ENCODE measurements at regions not wholly inside any gene's neighbourhood (a gene's known extent, or its start where the extent isn't known, plus 50 kb on each side); places are given as distances from the start of the nearest gene placed in this dataset.

GRCh38 chr9:13332571-13332970, 53.1 kb upstream of the MPDZ start:
- Histone ChIP-seq H3K9me2 (ENCODE audit: insufficient read depth) (no peaks in the 10 kb centered on the region), H3K36me3 (ENCODE audit: low read depth) (no peaks in the 10 kb centered on the region), H3K9me3 (ENCODE audit: low read depth) (no peaks in the 10 kb centered on the region), H3K27me3 (replicated peaks; ENCODE audit: insufficient read depth) (no peaks in the 10 kb centered on the region), H3K79me2 (ENCODE audit: insufficient read depth) (no peaks in the 10 kb centered on the region), H4K20me1 (ENCODE audit: insufficient read depth) (no peaks in the 10 kb centered on the region), H3K4me2 (ENCODE audit: unreplicated experiment) (no peak overlapping the region), H3F3A (ENCODE audit: insufficient read depth) (no peaks in the 10 kb centered on the region), H2AFZ (no peak overlapping the region; the same call in 1 of the 2 replicates), H3K9ac (no peak overlapping the region), H3K27ac (no peak overlapping the region), H3K4me1 (ENCODE audit: insufficient read depth) (no peaks in the 10 kb centered on the region), H3K4me3 (no peak overlapping the region)
- DNase-seq = no peak
- in situ Hi-C loops (cut with MboI) = no loop called here
- TF ChIP-seq EZH2 (IDR thresholded peaks at IDR 0.05; ENCODE audit: insufficient read depth, poor library complexity, severe bottlenecking) (no peak), EZH2phosphoT487 (IDR thresholded peaks at IDR 0.05; ENCODE audit: insufficient read depth, low read depth) (no peak)
- WGBS, 2 experiments (ENCODE audit: low coverage in 1 of 2, low lambda C conversion rate in 2 of 2, missing lambda C conversion rate in 2 of 2) = 29 to 30% methylated on average over 2 of the region's 2 CpGs

DNA sequence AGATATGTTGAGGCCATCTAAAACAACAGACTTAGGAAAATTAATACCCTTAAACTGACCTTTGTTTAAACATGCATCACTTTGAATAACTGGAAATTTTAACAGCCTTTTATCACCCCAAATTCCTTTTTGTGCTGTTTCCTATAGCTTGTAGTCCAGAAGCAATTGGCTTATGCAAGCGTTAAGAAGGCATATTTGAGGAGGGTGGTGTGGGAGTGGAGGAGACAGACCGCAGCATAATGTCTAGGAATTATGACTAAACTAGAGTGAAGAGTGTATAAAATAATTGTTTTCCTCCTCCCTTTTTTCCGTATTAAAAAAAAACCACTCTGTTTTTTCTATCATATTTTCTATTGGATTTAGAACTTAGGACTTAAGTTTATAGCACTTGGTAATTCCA, 51.8 kb upstream of the MPDZ start:
- Histone ChIP-seq H2AFZ (no peak overlapping the region), H3K36me3 (ENCODE audit: low read depth) (no peaks in the 10 kb centered on the region), H3K4me3 (no peak overlapping the region), H3K79me2 (ENCODE audit: insufficient read depth) (no peaks in the 10 kb centered on the region), H3K27me3 (replicated peaks; ENCODE audit: insufficient read depth) (no peaks in the 10 kb centered on the region), H3K27ac (no peak overlapping the region), H3K9ac (no peak overlapping the region), H3K4me2 (ENCODE audit: unreplicated experiment) (no peak overlapping the region), H3K9me3 (ENCODE audit: low read depth) (no peaks in the 10 kb centered on the region), H3F3A (ENCODE audit: insufficient read depth) (no peaks in the 10 kb centered on the region), H4K20me1 (ENCODE audit: insufficient read depth) (no peaks in the 10 kb centered on the region), H3K4me1 (ENCODE audit: insufficient read depth) (no peaks in the 10 kb centered on the region), H3K9me2 (ENCODE audit: insufficient read depth) (no peaks in the 10 kb centered on the region)
- no peak for TF ChIP-seq EZH2phosphoT487 (IDR thresholded peaks at IDR 0.05; ENCODE audit: insufficient read depth, low read depth)
- TF ChIP-seq EZH2 (IDR thresholded peaks at IDR 0.05; ENCODE audit: insufficient read depth, poor library complexity, severe bottlenecking) = no peak
- in situ Hi-C loops (cut with MboI) = no loop called here
- DNase-seq = no peak
- WGBS, 2 experiments (ENCODE audit: low coverage in 1 of 2, low lambda C conversion rate in 2 of 2, missing lambda C conversion rate in 2 of 2) = 82 to 86% methylated on average over 3 of the region's 3 CpGs

GRCh38 chr9:13330396-13331004, 51.0 kb upstream of the MPDZ start:
- in situ Hi-C loops (cut with MboI) = no loop called here
- Histone ChIP-seq H3K4me1 (ENCODE audit: insufficient read depth) (no peaks in the 10 kb centered on the region), H3K27ac (no peak overlapping the region), H3K4me3 (no peak overlapping the region), H3K9me2 (ENCODE audit: insufficient read depth) (no peaks in the 10 kb centered on the region), H2AFZ (no peak overlapping the region), H3K9ac (no peak overlapping the region), H3K36me3 (ENCODE audit: low read depth) (no peaks in the 10 kb centered on the region), H3K4me2 (ENCODE audit: unreplicated experiment) (no peak overlapping the region), H3K27me3 (replicated peaks; ENCODE audit: insufficient read depth) (no peaks in the 10 kb centered on the region), H3K9me3 (ENCODE audit: low read depth) (no peaks in the 10 kb centered on the region), H3F3A (ENCODE audit: insufficient read depth) (no peaks in the 10 kb centered on the region), H4K20me1 (ENCODE audit: insufficient read depth) (no peaks in the 10 kb centered on the region), H3K79me2 (ENCODE audit: insufficient read depth) (no peaks in the 10 kb centered on the region)
- TF ChIP-seq EZH2phosphoT487 (IDR thresholded peaks at IDR 0.05; ENCODE audit: insufficient read depth, low read depth) = no peak
- no peak for TF ChIP-seq EZH2 (IDR thresholded peaks at IDR 0.05; ENCODE audit: insufficient read depth, poor library complexity, severe bottlenecking)
- no peak for DNase-seq
- WGBS, 2 experiments (ENCODE audit: low coverage in 1 of 2, low lambda C conversion rate in 2 of 2, missing lambda C conversion rate in 2 of 2) = 100% methylated on average over 1 of the region's 1 CpG

All from GM23248 (cell line).